Sigmoid colon (tissue), 6 donors: ENCODE measurements at regions not wholly inside any gene's neighbourhood (a gene's known extent, or its start where the extent isn't known, plus 50 kb on each side); places are given as distances from the start of the nearest gene placed in this dataset.

Experiments
- DNase-seq: peaks from one replicate; pipeline ENCODE4 v3.0.0-alpha.2; 2019
- H3K27ac ChIP-seq, 4 donors: fragments of 200-600 bp; sonication (generic); one replicate each; pipeline ENCODE4 v1.5.1; 2016 to 2019; ENCODE audit warnings: mild to moderate bottlenecking in 1 of 4
- H3K27me3 ChIP-seq, 3 donors: fragments of 200-600 bp; sonication (generic); one replicate each; pipeline ENCODE4 v1.5.1; 2019; ENCODE audit warnings: mild to moderate bottlenecking in 1 of 3
- H3K36me3 ChIP-seq, 4 donors: fragments of 200-600 bp; sonication (generic); one replicate each; pipeline ENCODE4 v1.5.1; 2016 to 2019
- H3K4me1 ChIP-seq, 4 donors: fragments of 200-600 bp; sonication (generic); one replicate each; pipeline ENCODE4 v1.5.1; 2017 to 2019
- H3K4me3 ChIP-seq, 4 donors: fragments of 200-600 bp; sonication (generic); one replicate each; pipeline ENCODE4 v1.5.1; 2017 to 2019; ENCODE audit warnings: mild to moderate bottlenecking in 2 of 4, moderate library complexity in 1 of 4
- H3K9me3 ChIP-seq, 4 donors: fragments of 200-600 bp in 3 of 4; sonication (generic) in 3 of 4; one replicate each; pipeline versions ENCODE4 v1.5.1 to v1.6.1; 2013 to 2019
- EP300 ChIP-seq, 4 donors: sonication (generic); formaldehyde crosslinking; IDR thresholded peaks; one replicate each; pipeline ENCODE4 v1.6.1; 2017; ENCODE audit warnings: antibody characterized with exemption in 4 of 4
- POLR2A ChIP-seq, 2 donors: fragments of 450-650 bp; IDR thresholded peaks; one replicate each; pipeline ENCODE4 v1.6.1; 2016; ENCODE audit warnings: antibody characterized with exemption in 2 of 2, mild to moderate bottlenecking in 2 of 2, moderate library complexity in 2 of 2
- POLR2AphosphoS5 ChIP-seq, 4 donors: sonication (generic); formaldehyde crosslinking; IDR thresholded peaks; one replicate each; pipeline ENCODE4 v1.6.1; 2017; ENCODE audit warnings: antibody characterized with exemption in 4 of 4
- WGBS, 2 donors: extraction: QIAGEN DNeasy Blood & Tissue Kit; methylation state at CpG; one replicate each; pipeline ENCODE4 v1.1.7; 2013; 5-methylcytosine and 5-hydroxymethylcytosine counted together
- intact Hi-C: fragments of 100-400 bp; cut with DNase I; formaldehyde crosslinking; loops from one replicate; pipeline ENCODE4 v1.15.1; 2023
- TF ChIP-seq, protein P1 (sequence below), 4 experiments: fragments of 450-650 bp in 3 of 4; fragments of 200-600 bp in 1 of 4; IDR thresholded peaks; one replicate each; pipeline ENCODE4 v1.5.1; 2016 to 2019; ENCODE audit warnings: antibody characterized with exemption in 4 of 4, mild to moderate bottlenecking in 3 of 4, moderate library complexity in 2 of 4
- donor health status: healthy with polysubstance abuse.
- donor health status: healthy.

DNA sequence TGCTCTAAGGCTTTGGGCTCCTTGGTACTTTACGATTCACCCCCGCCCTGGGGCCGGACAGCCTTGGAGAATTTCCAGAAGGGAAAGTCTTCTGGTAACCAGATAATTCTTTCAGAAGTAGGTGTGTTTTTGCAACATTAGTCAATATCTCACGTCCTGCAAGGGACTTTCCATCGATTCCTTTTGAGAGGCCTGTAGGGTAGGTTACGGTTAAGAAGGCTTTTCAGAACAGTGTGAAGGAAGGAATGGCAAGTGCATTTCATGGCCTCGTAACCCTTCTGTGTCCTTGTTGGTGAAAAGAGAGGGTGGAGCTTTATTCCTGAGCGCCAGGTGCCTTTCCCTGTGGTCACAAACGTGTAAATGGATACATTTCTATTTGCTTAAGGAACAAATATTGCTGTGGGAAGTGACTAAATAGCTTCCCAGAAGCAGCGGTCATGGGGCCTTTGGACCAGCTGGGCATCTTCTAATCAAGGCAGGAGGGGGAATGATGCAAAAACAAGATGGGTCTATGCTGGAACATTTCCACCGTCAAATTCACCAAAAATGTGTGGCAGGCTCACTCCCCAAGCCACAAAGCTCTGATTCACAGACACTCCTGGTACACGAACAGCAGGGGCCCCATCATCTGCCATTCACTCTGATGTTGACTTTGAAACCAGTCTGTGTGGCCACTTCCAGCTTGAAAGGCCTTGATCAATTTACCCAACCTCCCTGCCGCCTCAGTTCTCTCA is 99.2 kb downstream of the ANKRD10 start:
- intact Hi-C loops = loop anchor here (10.0 kb wide), 1 partner anchor 351 kb away; no protein-coding TSS in a partner anchor
- no peak for TF ChIP-seq POLR2A (IDR thresholded peaks at IDR 0.05)
- TF ChIP-seq, protein P1, sequence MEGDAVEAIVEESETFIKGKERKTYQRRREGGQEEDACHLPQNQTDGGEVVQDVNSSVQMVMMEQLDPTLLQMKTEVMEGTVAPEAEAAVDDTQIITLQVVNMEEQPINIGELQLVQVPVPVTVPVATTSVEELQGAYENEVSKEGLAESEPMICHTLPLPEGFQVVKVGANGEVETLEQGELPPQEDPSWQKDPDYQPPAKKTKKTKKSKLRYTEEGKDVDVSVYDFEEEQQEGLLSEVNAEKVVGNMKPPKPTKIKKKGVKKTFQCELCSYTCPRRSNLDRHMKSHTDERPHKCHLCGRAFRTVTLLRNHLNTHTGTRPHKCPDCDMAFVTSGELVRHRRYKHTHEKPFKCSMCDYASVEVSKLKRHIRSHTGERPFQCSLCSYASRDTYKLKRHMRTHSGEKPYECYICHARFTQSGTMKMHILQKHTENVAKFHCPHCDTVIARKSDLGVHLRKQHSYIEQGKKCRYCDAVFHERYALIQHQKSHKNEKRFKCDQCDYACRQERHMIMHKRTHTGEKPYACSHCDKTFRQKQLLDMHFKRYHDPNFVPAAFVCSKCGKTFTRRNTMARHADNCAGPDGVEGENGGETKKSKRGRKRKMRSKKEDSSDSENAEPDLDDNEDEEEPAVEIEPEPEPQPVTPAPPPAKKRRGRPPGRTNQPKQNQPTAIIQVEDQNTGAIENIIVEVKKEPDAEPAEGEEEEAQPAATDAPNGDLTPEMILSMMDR (IDR thresholded peaks at IDR 0.05) = no peak
- no peak for TF ChIP-seq POLR2AphosphoS5 (IDR thresholded peaks at IDR 0.05)
- TF ChIP-seq EP300 (IDR thresholded peaks at IDR 0.05) = no peak
- Histone ChIP-seq H3K27me3 (peaks cover 0 to 20% (median 13%) of the 10 kb centered on the region in 3 donors), H3K36me3 (no peaks in the 10 kb centered on the region), H3K4me3 (no peak overlapping the region), H3K27ac (no peak overlapping the region), H3K9me3 (no peaks in the 10 kb centered on the region), H3K4me1 (peaks cover 0 to 18% (median 3%) of the 10 kb centered on the region in 4 donors)
- no peak for DNase-seq
- 22 to 65% methylated on average over 13 of the region's 13 CpGs for WGBS, 2 donors

DNA sequence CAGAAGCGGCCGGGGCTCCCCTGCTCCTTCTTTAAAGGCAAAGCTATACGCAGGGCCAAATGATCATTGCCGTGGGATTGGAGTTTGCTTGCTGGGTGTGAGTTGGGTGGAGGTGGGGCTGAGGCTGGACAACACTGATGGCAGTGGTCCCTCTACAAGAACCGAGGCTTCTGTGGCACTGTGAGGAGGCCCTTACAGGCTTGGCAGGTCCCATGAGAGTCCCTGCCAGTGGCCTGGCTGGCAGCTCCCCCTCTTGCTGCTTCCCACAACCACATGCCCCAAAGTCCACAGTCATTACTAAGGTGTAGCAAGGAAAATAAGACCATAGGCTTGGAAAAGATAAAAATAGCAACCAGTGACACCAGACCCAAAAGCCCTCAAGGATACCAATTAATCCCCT is 98.4 kb downstream of the ANKRD10 start:
- 69 to 82% methylated on average over 5 of the region's 5 CpGs for WGBS, 2 donors
- Histone ChIP-seq H3K27me3 (peaks cover 0 to 12% (median 5%) of the 10 kb centered on the region in 3 donors), H3K36me3 (no peaks in the 10 kb centered on the region), H3K27ac (no peak overlapping the region), H3K4me1 (peaks cover 0 to 18% (median 3%) of the 10 kb centered on the region in 4 donors), H3K4me3 (no peak overlapping the region), H3K9me3 (no peaks in the 10 kb centered on the region)
- TF ChIP-seq POLR2A (IDR thresholded peaks at IDR 0.05) (no peak), EP300 (IDR thresholded peaks at IDR 0.05) (no peak), POLR2AphosphoS5 (IDR thresholded peaks at IDR 0.05) (no peak)
- TF ChIP-seq, protein P1 (IDR thresholded peaks at IDR 0.05) = no peak
- intact Hi-C loops = loop anchor here (10.0 kb wide), 1 partner anchor 352 kb away; no protein-coding TSS in a partner anchor
- DNase-seq = no peak

DNA sequence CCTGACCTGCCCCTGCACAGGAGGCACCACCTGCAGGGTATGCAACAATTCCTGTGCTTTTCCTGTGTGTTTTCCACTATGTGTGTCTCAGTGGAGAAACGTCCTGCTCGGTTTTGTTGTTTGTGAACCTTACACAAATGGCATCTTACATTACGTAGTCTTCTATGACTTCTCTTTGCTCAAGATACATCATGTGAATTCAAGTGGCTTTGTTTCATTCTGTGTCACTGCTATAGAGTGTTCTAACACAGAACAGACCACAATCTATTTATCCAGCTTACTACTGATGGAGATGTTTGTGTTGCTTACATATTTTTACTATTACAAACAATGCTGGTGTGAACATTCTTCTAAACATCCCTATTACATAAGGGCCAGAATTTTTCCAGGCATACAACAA is 97.7 kb downstream of the ANKRD10 start:
- Histone ChIP-seq H3K27me3 (peaks cover 0 to 7% (median under 1%) of the 10 kb centered on the region in 3 donors), H3K27ac (no peak overlapping the region), H3K9me3 (no peaks in the 10 kb centered on the region), H3K36me3 (no peaks in the 10 kb centered on the region), H3K4me3 (no peak overlapping the region), H3K4me1 (peaks cover 0 to 13% (median 3%) of the 10 kb centered on the region in 4 donors)
- intact Hi-C loops = loop anchor here (10.0 kb wide), 1 partner anchor 352 kb away; no protein-coding TSS in a partner anchor
- DNase-seq = no peak
- WGBS, 2 donors = 82 to 86% methylated on average over 3 of the region's 3 CpGs
- no peak for TF ChIP-seq POLR2AphosphoS5 (IDR thresholded peaks at IDR 0.05)
- TF ChIP-seq, protein P1 (IDR thresholded peaks at IDR 0.05) = no peak
- no peak for TF ChIP-seq POLR2A (IDR thresholded peaks at IDR 0.05)
- TF ChIP-seq EP300 (IDR thresholded peaks at IDR 0.05) = no peak

DNA sequence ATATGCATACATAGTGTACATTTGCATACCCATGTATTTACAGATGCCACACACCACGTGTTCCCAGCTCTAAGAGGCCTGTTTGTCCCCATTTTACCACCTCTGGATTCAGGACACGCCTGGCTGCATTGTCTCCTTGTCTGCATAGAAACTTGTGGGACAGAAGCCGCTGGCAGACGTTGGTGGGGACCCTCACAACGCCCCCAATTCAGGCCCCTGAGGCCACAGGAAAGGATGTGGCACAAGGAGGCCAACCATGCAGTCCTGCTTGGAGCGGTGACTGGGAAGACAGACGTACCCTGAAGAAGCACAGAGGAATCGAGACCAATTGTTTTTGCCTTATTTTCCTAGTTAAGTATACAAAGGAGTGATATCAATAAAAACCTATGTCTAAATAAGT is 96.1 kb downstream of the ANKRD10 start:
- Histone ChIP-seq H3K4me1 (peaks cover 0 to 7% (median 3%) of the 10 kb centered on the region in 4 donors), H3K9me3 (no peaks in the 10 kb centered on the region), H3K4me3 (no peak overlapping the region), H3K27ac (no peak overlapping the region), H3K27me3 (no peaks in the 10 kb centered on the region), H3K36me3 (no peaks in the 10 kb centered on the region)
- intact Hi-C loops = loop anchor here (1.0 to 10.0 kb wide), 2 partner anchors 224 to 354 kb away; no protein-coding TSS in a partner anchor
- WGBS, 2 donors = 74 to 80% methylated on average over 8 of the region's 8 CpGs
- DNase-seq = no peak
- TF ChIP-seq, protein P1 (IDR thresholded peaks at IDR 0.05) = no peak
- TF ChIP-seq POLR2AphosphoS5 (IDR thresholded peaks at IDR 0.05) = no peak
- no peak for TF ChIP-seq POLR2A (IDR thresholded peaks at IDR 0.05)
- no peak for TF ChIP-seq EP300 (IDR thresholded peaks at IDR 0.05)
